ENCODE measurements at regions not wholly inside any gene's neighbourhood (a gene's known extent, or its start where the extent isn't known, plus 50 kb on each side); places are given as distances from the start of the nearest gene placed in this dataset.

DNA sequence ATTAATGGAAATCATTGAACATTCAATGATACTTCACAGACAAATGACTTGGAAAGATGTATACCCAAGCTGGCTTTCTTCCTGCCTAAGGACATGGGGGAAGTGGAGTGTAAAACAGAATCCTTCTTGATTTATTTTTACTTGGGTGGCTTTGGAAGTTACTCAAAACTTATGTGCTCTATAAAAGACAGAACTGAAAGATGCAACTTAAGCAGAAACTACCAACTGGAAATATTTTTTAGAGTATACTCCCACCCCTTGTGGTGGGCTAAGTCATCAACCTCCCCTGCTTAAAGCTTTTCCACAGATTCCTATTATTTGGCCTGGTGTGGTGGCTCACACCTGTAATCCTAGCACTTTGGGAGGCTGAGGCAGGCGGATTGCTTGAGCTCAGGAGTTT is 126.0 kb upstream of the ATP2B1 start:
- TF ChIP-seq POLR2A (IDR thresholded peaks at IDR 0.05; ENCODE audit: low read depth, low read length), result no peak
- TF ChIP-seq POLR2AphosphoS5 (IDR thresholded peaks at IDR 0.05; ENCODE audit: low read depth, low read length), result no peak
- no peak for TF ChIP-seq TAF1 (IDR thresholded peaks at IDR 0.05; ENCODE audit: borderline replicate concordance, low read depth, low read length)
